GM11168 (cell line): ENCODE measurements at regions not wholly inside any gene's neighbourhood (a gene's known extent, or its start where the extent isn't known, plus 50 kb on each side); places are given as distances from the start of the nearest gene placed in this dataset.

ENCODE experiments used
- in situ Hi-C: fragments of 300-500 bp; cut with MboI; formaldehyde crosslinking; loops from one replicate; pipeline ENCODE4 v1.12.0; 2022; ENCODE audit warnings: low sequenced_read_pairs; ENCODE audit not compliant: unreplicated experiment

DNA sequence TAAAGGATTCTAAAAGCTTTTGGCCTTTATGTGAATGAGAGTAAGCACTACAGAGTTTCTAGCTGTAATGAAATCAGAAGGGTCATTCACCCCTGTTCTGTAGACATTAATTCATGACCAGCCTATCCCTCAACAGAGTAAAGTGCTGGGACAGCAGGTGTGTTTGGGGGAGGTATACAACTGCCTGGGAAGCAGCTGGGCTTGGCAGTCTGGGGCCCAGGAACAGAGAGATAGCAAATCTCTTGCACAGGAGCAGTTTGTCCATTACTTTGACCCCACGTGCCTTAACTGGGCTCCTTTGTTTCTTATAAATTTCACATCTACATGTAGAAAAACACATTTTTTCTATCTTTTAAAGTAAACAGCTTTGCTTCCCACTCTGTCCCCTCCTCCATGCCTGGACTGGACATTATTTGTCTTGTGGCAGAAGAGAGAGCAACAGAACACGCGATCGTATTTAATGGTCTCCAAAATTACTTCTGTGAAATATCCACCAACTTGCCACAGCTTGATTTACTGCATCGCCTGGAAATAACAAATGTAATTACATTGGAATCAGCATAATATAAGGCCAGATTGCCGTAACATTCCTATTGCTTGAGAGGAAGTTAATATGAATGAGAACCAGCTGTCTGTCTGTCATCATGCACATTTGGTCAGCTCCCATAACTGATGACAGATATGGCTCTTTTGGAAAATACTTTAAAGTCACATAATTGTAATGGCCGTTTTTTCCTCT lies 263.8 kb downstream of the RBM43 start:
- in situ Hi-C loops: no loop called here

DNA sequence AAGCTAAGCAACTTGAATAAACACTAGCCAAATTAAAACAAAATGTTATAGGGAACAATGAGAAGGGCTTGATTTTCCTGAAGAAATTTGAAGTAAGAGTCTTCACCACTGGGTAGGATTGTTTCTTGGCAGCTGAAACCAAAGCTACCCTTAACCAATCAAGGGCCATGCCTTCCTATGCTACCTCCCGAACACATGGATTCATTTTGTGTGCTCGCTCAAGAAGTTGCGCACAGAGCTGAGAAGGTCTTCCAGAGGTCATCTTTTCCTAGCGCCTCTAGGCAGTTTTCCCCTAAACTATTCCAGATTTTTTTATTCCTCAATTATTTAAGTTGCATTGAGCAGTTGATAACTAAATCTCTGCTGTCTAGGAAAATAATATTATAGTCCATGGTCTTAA lies 264.6 kb downstream of the RBM43 start:
- in situ Hi-C loops: no loop called here

DNA sequence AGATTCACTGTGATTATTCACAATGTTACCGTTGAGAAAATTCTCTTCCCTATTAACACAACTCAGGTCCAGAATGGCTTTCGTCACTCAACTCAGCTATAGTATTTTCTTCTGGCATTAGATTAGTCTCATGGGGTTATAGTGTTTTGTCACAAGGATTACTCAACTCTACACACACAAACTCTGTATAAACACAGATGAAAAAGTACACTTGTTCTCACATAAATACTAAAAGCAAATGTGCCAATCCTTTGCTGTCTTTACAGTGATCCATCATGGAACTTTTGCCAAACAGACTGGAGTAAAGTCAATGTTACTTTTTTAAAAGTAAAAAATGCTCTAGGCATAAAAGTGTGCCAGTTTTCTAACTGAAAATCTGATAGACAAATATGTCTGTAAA lies 267.6 kb downstream of the RBM43 start:
- in situ Hi-C loops: no loop called here

DNA sequence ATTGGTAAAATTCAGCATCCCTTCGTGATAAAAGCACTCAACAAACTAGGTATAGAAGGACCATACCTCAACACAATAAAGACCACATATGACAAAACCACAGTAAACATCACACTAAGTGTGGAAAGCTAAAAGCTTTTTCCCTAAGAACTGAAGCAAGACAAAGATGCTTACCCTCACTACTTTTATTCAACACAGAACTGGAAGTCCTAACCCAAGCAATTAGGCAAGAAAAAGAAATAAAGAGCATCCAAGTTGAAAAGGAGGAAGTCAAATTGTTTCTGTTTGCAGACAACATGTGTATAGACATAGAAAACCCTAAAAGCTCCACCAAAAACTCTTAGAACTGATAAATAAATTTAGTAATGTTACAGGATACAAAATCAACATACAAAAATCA lies 271.7 kb downstream of the RBM43 start:
- in situ Hi-C loops: no loop called here

DNA sequence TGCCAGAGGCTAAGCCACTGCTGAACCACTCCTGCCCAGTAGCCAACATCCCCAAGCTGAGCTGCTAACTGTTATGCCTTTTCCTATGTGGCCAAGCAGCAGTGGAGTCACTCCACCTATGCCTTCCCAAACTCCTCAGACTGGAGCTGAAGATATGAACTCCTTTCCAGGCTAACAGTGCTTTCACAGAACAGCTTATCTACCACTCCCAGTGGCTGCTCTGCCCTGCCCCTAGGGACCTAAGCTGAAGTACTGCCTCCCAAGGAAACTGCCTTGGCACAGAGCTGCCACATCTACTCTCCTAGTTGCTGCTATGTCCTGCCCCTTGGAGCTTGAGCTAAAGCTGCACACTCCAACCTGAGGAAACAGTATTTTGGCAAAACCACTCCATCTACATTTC lies 275.9 kb downstream of the RBM43 start:
- in situ Hi-C loops: no loop called here

DNA sequence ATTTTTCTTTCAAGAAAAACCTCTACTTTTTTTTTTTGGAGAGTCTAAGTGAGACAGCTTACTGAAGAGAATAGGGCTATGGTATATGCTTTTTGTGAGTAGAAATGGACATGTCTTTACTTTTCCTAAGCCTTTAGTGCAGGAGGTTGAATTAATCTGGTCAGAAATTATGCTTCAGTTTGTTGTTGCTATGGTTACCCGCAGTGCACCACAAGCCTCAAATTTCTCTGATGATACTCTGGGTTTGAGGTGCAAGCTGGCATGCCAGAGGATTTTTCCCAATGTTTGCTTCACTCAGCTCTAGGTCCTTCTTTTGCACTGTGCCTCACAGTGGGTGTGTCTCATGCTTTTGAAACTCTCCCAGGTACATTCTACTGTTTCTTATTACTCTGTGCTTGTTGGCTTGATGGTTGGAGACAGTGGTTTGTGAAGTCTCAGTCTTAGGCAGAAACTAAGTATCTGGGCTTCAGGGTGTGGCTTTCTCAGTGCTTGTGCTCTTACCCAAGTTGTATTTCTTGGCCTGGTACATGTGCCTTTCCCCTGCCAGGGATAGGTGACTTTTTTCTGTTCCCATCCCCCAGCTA lies 278.3 kb downstream of the RBM43 start:
- in situ Hi-C loops: no loop called here

DNA sequence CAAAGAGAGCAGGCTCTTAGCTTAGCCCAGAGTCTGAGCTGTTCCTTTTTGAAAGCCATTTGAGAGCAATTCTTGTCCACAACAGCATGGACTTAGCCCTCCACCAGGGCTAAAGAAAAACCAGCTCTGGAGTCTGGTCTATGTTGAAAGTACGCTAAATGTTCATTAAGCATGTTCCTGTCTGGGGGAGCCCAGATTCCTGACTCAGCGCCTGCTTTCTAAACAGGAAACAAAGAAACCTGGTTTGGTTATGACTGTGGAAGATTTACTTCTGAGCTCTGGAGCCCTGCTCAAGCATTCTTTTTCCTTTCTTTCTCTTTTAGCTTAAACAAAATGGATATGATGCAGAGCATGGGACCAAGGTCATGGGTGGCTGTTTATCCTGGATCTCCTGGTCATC lies 279.8 kb downstream of the RBM43 start:
- in situ Hi-C loops: no loop called here

DNA sequence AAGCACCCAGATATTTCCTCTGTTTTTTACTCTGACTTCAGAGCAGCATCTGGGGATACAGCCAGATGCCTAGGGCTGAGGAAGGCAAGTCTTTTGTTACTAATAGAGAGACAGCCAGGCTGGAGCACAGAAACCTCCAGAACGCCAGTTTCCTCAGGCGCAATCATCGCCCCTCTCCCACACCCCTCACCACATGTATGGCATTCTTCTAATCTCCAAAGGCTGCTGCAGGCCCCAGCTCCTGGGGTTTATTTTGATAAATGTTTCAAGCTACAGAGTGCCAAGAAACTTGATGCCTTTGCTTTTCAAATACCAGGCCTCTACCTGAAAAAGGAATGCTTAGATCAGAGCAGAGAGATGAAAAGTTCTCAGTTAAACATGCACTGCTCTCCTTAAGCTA lies 283.6 kb downstream of the RBM43 start:
- in situ Hi-C loops: no loop called here

DNA sequence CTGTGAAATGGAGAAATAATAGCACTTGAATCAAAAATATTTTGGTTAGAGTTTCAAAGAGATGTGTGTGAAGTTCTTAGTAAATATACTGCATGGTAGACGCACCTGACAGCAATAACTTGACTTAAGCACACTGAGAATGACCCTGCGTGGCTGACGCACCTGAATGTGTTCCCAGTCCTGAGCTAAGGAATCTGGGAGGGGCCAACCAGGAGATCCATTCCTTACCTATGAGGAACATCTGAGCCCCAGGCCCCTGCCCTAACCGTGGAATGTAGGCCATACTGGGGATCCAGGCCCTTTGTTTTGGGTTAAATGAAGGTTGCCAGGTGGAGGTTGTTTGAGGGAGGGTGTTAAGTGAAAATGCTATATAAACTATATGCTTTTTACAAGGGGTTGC lies 284.4 kb downstream of the RBM43 start:
- in situ Hi-C loops: no loop called here

DNA sequence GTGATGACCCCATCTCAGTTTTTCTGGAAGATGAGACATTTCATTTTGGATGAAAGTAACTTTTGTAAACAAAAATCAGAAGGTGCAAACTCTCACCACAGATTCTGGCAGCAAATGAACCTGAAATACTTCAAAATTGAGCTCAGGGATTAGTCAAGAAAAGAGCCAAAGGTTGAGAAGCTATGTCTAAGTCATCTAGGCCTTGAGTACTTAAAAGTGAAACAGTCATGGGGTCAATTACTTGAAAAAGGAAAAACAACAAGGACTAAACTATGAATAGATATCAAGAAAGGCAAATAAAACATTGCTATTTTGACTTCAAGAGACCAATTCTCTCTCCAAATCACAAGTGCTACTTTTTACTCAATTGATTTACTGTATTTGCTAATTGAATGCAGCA lies 285.1 kb downstream of the RBM43 start:
- in situ Hi-C loops: no loop called here

DNA sequence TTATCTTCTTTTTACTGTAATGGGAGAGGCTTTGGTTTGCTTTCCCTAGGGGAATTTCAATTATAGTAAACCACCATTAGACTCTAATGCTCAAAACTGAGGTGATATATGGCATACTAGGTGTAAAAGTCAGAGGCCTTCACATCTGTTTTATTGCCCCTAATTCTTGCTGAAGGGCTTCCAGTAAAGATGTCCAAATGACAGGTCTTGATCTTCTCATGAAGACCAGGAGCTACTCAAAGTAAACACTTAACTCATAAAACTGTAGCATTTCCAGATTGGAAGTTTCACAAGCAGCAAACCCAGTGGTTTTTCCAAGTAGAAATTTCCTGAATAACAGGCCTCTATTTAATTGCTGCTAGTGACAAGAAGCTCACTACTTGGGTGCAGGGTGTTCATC lies 286.8 kb downstream of the RBM43 start:
- in situ Hi-C loops: no loop called here

DNA sequence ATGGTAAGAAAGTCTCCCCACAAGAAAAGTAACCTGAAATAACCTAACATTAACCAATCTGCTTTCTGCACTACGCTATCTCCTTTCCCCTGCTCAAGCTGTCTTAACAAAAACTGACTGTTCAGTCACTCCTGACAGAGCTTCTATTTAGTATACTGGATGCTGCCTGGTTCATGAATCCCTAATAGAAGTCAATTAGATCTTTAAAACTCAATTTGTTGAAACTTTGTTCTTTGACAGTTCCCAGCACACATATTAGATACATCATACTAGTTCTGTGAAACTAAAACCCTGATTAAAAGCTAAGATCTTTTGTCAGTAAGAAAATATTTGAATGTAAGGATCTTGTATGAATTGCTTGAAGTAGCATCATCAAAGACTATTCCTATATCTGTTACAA lies 287.4 kb downstream of the RBM43 start:
- in situ Hi-C loops: no loop called here

DNA sequence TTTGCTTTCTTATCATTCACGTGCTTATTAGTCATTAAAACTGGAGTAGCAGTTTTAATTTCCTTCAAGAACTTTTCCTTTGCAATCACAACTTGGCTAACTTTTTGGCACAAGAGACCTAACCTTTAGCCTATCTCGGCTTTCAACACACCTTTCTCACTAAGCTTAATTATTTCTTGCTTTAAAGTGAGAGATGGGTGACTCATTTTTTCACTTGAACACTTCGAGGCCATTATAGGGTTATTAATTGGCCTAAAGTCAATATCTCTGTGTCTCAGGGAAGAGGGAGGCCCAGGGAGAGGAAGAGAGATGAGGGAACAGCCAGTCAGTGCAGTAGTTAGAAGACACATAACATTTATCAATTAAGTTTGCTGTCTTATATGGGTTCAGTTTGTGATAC lies 289.8 kb downstream of the RBM43 start:
- in situ Hi-C loops: no loop called here

DNA sequence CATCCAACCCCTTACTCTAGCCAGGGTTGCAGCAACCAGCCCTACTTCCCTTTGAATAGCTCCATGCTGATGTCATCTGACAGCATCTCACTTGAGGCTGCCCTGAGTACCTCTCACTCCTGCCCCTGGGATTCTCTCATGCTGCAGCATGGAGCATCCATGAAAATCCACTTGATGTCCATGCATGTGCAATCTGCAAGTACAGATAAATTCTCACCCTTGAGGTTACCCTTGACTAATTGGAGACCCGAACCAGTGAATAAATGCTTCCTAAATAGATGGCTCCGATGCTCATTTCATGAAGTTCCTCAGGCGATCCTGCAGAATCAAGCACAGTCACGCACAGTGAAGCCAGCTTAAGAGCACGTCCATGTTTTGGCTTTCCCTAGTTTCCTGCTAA lies 298.3 kb downstream of the RBM43 start:
- in situ Hi-C loops: no loop called here

DNA sequence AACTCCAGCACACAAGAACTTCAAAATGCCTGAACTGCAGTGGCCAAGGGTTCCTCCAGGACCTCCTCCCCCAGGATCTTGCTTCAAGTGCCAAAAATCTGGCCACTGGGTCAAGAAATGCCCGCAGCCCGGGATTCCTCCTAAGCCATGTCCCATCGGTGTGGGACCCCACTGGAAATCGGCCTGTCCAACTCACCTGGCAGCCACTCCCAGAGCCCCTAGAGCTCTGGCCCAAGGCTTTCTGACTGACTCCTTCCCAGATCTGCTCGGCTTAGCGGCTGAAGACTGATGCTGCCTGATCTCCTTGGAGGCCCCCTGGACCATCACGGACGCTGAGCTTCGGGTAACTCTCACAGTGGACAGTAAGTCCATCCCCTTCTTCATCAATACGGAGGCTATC lies 306.4 kb downstream of the RBM43 start:
- in situ Hi-C loops: no loop called here

DNA sequence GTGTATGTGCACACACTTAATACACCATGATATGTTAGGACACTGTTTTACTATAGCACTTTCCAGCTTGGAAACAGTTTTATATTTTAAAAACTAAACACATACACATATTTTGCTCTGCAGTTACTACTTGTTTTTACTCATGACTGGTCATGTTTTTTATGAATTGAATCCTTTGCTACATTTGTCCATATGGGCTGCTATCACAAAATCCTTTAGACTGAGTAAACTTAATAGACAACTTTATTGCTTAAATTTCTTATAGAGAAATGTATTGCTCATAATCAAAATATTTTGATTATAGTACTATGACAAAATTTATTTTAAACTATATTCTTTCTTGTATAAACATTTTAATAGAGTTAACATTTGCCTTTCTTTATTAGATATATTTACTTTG lies 314.8 kb downstream of the RBM43 start:
- in situ Hi-C loops: no loop called here

DNA sequence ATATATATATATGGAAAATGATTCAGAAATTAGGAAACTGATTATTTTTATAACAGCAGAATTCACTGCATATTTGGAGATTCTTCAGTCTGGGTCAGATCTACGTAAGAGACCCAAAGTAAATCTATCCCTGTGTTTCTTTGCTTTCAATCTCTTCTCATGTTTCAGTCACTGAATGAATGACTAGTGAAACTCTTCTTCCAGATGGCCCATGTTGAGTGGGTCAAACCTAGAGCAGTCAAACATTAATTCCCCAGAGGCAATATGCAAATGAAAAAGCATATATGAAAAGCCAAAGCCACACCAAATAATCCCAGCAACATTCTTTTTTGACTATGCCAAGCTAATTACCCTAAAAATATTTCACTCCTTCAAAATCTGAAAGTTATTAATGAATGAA lies 317.3 kb downstream of the RBM43 start:
- in situ Hi-C loops: no loop called here

DNA sequence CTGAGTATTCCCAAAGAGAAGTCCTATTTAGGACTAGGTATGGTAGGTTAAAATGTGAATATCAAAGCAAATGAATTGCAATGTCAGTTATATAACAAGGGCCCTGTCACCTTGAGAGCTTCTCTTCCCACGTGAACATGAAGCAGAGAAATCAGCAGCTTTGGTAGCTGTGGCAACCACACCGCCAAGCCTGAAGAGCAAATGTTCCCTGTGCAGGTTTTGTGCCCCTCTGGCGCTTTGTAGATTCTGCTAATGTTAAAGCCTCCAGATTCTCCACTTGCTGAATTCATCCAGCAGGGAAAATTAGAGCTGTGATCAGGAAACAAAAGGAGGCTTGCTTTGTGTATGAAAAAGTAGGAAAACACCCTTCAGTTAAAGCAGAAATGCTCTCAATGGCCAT lies 322.6 kb downstream of the RBM43 start:
- in situ Hi-C loops: no loop called here

DNA sequence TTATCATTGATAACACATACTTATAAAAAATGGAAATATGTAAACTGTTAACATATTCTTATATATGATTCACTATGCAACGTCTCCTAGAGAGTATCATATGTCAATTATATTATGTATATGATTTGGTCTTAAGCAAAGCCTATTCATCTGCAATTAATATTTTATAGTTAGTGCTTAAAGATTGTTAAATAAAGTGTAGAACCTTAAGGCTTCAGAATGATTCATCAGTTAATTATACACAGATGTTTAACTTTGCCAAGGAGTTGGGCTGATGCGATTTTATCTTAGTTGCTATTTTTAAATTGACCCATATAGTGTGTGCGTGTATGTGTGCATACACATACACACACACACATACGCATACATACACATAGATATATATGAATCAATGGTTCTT lies 323.1 kb downstream of the RBM43 start:
- in situ Hi-C loops: no loop called here

DNA sequence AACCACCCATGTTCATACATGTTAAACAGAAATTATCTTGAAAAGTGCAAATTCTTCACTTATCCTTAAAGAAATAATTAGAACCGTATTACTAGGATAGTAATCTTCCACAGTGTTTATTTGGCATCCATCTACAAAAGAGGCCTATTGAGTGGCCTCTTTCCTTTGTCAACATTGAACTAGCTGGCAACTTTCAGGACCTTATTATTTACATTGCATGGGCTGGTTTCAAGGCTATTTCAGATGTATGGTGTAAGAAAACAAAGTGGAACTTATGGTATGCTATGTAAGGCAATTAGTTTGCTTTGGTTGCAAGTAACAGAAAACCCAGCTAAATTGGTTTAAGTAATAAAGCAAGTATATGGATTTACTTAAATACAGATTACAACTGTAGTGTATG lies 324.6 kb downstream of the RBM43 start:
- in situ Hi-C loops: no loop called here

DNA sequence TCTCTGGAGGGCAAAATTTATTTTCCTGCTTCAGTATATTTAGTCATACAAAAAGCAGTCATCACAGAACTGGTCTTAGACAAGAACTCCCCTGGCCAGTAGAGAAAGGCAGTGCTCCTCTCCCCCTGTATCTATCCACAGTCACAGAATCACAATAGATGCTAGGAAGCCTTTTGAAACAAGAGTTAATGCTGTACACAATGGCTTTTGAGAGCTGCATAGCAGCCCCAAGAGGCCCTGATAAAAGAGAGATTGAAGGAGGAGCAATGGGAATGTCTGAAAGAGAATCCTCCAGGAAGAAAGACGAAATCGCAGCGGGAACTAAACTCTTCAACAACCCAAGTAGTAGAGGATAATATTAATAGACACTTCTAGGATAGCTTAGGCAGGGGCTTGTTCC lies 330.2 kb downstream of the RBM43 start:
- in situ Hi-C loops: no loop called here

DNA sequence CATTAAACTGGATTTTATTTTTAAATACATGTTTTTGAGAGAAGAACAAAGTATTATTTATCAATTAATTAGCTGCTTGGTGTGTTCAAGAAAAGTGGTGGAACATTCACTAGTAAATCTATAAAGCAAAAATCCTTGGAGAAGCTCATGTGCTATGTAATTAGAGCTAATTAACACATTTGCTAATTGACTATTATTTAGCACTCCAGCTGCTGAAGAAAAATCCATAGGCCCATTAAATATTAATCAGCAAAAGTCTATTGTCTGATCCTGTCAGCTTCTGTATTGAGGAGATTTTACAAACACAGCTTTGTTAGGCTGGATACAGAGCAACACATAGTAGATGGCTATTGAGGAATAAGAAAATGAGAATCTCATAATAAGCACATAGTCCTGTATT lies 336.1 kb downstream of the RBM43 start:
- in situ Hi-C loops: no loop called here
